HG03097 (cell line): ENCODE measurements at regions not wholly inside any gene's neighbourhood (a gene's known extent, or its start where the extent isn't known, plus 50 kb on each side); places are given as distances from the start of the nearest gene placed in this dataset.

Source experiments
- ATAC-seq: cut with Tn5 transposase; IDR thresholded peaks from one replicate; pipeline ENCODE4 v1.9.1; 2021; ENCODE audit not compliant: unreplicated experiment, low FRiP score

GRCh38 chr4:12265554-12265953 lies 836.9 kb upstream of the HS3ST1 start:
- no peak for ATAC-seq

DNA sequence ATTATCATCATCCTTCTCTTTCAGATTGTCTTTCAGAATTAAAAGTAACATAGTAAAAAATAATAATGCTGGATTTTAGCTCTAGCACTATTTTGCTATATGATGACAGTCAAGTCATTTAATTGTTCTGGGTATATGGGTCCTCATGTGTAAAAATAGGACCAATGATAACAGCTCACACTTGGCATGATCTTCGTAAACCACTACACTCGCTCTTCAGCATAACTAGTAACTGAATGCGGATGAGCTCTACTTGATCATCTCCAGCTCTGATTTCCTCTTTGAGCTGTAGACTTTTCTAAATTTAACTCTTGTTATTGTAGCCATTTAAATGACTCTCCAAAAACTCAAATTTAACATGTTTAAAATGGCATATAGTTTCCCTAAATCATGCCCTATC lies 831.8 kb upstream of the HS3ST1 start:
- ATAC-seq, result no peak

- no peak for ATAC-seq
Observed at GRCh38 chr4:12244973-12245372, 816.3 kb upstream of the HS3ST1 start.

- no peak for ATAC-seq
Observed at GRCh38 chr4:12242354-12242753, 813.7 kb upstream of the HS3ST1 start.

DNA sequence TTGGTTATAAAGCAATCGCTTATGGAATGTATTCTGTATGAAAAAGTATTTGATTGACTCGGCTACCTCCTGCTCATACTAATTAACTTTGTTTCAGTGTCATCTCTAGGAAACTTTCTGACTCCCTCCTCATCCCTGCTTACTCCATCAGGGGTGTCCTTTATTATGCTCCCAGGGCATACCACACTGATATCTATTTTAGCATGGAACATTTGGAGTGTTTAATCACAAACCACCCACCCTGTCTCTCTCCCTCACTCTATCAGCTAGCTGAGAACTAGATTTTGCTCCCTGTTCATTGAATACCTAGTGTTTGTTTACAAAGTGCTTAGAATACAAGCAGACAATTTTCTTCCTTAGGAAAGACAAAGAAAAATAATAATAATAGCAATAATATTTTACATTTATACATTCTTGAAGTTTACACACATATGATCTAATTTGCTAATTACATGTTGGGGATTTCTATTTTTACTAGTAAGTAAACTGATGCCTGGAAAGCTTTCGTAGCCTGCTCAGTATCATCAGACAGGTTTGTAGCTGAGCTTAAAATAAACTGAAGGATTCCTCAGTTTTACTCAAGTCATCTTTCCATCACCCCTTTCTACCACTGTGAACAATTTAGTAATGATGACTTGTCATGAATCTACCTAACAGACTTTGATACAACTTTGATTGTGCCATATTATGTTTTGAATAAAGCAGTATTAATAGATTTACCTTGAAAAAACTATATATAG lies 811.4 kb upstream of the HS3ST1 start:
- no peak for ATAC-seq

DNA sequence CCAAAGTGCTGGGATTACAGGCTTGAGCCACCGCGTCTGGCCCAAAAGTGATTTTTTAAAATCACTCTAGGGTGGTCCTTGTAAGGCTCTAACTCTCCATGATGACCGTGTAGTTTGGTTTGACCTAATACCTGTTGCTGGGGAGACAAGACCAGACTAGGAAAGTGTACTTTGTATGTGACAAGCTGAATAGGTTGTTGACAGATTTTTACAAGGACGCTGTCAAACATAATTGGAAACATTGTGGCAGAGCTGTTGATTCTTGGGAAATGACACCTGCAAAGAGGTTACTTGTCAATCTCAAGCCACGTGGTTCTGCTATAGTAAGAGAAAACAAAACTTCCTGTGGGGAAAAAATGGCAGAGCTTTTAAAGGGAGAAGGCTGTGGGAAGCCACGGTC lies 802.4 kb upstream of the HS3ST1 start:
- no peak for ATAC-seq

- no peak for ATAC-seq
Observed at GRCh38 chr4:12221031-12221430, 792.3 kb upstream of the HS3ST1 start.

DNA sequence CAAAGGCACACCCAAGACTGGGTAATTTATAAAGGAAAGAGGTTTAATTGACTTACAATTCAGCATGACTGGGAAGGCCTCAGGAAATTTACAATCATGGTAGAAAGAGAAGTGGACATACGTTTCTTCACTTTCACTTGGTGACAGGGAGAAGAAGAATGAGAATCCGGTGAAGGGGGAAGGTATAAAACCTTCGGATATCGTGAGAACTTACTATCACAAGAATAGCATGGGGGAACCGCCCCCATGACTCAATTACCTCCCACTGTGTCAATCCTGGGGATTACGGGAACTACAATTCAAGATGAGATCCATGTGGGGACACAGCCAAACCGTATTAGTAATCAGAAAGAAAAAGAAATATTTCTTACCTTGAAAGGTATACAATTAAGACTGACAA lies 782.9 kb upstream of the HS3ST1 start:
- ATAC-seq, result no peak

- no peak for ATAC-seq
Observed at GRCh38 chr4:12207396-12207795, 778.7 kb upstream of the HS3ST1 start.

DNA sequence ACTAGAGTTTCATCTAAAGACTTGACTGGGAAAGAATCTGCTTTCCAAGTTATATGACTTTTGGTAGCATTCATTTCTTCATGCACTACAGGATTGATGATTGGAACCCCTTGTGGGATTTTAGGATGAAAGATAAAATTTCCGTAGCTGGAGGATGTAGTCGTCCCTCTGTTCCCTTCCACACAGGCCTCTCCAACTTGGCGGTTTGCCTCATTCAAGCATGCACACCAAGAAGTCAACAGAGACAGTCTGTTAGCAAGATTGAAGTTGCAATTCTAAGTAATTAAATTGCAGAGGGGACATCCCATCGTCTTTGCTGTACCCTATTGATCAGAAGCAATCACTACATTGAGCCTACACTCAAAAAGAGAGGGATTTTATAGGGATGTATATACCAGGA lies 777.4 kb upstream of the HS3ST1 start:
- ATAC-seq, result no peak

DNA sequence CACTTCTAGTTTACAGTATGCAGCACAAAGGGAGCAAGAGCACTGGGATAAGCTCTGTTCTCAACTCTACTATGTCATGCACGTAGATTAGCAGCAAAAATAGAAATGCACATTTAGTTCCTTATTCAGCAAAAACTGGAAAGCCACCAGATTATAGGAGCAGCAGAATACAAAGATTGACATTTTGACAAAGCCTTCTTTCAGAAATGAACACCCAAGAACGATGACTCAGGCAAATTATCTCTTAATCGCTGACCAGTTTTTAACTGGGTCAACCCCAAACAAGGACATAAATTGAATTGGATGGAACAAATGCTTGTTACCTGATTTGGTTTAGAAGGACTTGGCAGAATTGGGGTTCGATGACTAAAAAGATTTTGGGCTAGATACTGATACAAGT lies 775.3 kb upstream of the HS3ST1 start:
- no peak for ATAC-seq

DNA sequence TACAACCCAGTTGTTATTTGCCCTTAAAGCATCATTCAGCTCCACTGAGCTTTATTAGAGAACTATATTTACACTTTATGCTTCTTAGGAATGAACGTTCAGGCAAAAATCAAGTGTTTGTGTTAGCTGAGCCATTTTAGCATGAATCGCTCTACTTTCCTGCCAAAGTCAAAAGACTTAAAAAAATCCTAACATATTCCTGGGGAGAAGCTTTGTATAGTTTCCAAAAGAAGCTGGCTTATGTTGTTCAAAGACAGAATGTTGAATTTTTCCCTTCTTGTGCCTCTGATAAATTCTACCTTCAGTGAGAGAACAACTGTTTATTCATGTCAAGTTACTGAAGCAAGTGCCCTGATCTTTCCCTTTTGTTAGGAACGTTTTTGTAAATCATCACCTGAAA lies 771.5 kb upstream of the HS3ST1 start:
- no peak for ATAC-seq

DNA sequence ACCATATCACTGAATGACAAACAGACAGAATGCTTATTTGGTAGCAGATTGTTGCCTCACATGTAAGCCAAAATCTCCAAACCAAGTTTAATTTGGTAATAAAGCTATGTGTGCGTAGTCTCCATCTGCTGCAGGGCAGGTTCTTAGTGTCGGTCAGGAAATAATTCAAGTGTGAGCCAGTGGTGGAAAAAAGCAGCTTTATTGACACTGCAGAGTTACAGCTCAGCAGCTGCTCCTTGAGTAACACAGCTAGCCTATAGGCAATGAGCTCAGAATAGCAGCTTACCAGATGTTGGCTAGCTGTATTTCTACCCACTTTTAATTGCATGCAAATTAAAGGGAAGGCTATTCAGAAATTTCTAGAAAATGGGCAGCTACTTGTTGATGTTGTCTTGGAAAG lies 757.8 kb upstream of the HS3ST1 start:
- no peak for ATAC-seq

GRCh38 chr4:12178614-12179610 lies 750.2 kb upstream of the HS3ST1 start:
- no peak for ATAC-seq

- ATAC-seq, result no peak
Observed at GRCh38 chr4:12177416-12177815, 748.7 kb upstream of the HS3ST1 start.

DNA sequence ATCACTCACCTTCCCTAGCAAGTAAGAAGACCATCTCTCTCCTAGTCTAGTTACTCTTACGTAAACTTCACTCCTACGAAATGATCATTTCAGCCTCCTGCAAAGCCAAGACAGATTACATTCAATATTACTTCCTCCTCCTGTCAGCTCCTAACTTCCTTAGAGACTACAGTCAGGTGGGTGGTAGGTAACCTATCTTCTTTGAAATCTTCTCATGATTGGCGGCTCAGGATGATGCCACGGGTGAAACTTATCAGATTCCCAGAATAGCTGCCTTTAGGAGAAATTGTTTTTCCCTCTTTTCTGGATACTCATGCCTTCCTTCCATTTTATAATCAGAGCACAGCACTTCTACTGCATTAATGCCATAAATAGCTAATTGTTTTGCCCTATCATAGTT lies 744.8 kb upstream of the HS3ST1 start:
- ATAC-seq, result no peak

GRCh38 chr4:12172198-12172973 lies 743.7 kb upstream of the HS3ST1 start:
- no peak for ATAC-seq

GRCh38 chr4:12170308-12170707 lies 741.6 kb upstream of the HS3ST1 start:
- ATAC-seq, result no peak

DNA sequence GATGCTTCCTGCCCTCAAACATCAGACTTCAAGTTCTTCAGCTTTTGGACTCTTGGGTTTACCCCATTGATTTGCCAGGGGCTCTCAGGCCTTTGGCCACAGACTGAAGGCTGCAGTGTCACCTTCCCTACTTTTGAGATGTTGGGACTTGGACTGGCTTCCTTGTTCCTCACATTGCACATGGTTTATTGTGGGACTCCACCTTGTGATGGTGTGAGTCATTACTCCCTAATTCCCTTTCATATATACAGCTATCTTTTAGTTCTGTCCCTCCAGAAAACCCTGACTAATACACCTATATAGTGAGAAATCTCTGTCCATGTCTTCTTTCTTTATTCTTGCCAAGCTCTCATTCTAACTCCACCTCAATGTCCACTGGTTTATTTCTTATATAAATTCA lies 736.9 kb upstream of the HS3ST1 start:
- no peak for ATAC-seq

- ATAC-seq, result no peak
Observed at GRCh38 chr4:12146339-12146738, 717.6 kb upstream of the HS3ST1 start.

GRCh38 chr4:12145768-12146167 lies 717.1 kb upstream of the HS3ST1 start:
- ATAC-seq, result no peak
